Skeletal muscle cell (primary cell): ENCODE measurements at regions not wholly inside any gene's neighbourhood (a gene's known extent, or its start where the extent isn't known, plus 50 kb on each side); places are given as distances from the start of the nearest gene placed in this dataset.

Experiments used
- DNase-seq: peaks from one replicate; pipeline ENCODE4 v3.0.0-alpha.2; 2010; ENCODE audit warnings: low read depth
- H3K4me3 ChIP-seq: 2 replicates; pipeline ENCODE4 v1.5.1; 2011; ENCODE audit warnings: low read depth, mild to moderate bottlenecking, control low read depth, low read length, moderate library complexity

DNA sequence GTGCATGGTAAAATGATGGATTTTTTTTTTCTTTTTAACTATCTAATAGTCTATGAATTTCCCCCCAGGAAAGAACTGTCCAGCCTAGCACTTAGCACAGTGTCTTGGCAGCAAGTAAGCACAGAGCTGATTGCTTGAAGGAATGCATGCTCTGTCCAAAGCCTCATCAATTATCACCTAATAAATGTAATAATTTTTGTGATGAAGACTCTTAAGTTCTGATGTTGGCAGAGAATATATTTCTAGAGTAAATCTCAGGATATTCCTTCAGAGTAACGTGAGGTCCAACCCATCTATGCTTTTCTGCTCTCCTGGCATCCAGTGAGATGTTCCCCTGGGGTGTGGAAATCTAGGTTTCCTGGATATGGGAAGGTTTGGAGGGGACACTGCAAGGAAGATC, 152.4 kb downstream of the TMX1 start:
- H3K4me3 ChIP-seq = no peak overlapping the region
- DNase-seq = no peak

GRCh38 chr14:51394384-51394783, 154.3 kb downstream of the TMX1 start:
- no peak for DNase-seq
- H3K4me3 ChIP-seq = no peak overlapping the region

- no peak for DNase-seq
- H3K4me3 ChIP-seq = no peak overlapping the region
These were observed 154.8 kb downstream of the TMX1 start for GRCh38 chr14:51394804-51395203.

DNA sequence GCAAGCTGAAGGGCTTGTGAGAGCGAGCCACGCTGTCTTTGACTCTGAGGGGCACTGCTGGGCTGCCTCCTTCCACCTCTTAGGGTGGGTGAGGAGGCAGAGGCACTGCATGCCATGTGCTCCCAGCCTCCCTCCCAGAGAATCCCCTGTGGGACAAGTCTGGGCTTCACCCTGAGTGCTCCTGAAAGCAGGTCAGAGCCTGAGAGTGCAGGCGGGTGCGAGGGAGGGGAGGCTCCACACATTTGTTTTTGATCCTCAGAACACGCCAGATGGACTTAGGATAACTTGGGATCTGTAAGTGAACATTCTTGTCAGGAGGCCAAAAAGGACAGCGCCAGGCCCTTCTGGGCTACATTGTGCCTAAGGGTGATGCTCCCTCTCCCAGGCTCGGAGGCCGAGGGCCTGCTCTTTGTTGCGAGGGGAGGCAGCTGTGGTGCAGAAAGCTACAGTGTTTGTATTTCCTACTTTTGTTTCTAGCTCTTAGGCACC, 155.4 kb downstream of the TMX1 start:
- DNase-seq = peak; percentile 84

GRCh38 chr14:51396222-51396815, 156.3 kb downstream of the TMX1 start:
- peak; percentile 96 for DNase-seq

More for the DNA sequence above, 155.4 kb downstream of the TMX1 start:
- H3K4me3 ChIP-seq = no peak overlapping the region

DNA sequence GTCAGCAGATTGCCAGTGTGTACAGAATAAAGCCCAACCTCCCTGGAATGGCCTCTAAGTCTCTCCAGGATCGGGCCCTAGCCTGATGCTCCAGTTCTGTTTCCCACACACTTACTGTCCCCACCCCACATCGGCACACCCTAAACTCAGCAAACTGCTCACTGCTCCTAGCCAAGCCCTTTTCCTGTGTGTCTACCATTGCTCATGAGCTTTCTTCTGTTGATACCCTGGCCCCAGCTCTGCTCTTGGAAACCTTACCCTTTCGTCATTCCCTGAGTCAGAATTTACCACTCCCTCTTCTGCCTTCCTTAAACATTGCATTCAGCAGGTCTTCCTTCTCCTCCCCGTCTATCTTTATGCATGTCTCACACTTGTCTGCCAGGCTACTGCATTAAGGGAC, 158.9 kb downstream of the TMX1 start:
- DNase-seq = peak; percentile 83
- no peak overlapping the region for H3K4me3 ChIP-seq

More at GRCh38 chr14:51396222-51396815, 156.3 kb downstream of the TMX1 start:
- H3K4me3 ChIP-seq = peak overlapping the region; percentile 10

GRCh38 chr14:51400139-51400538, 160.1 kb downstream of the TMX1 start:
- no peak for DNase-seq

DNA sequence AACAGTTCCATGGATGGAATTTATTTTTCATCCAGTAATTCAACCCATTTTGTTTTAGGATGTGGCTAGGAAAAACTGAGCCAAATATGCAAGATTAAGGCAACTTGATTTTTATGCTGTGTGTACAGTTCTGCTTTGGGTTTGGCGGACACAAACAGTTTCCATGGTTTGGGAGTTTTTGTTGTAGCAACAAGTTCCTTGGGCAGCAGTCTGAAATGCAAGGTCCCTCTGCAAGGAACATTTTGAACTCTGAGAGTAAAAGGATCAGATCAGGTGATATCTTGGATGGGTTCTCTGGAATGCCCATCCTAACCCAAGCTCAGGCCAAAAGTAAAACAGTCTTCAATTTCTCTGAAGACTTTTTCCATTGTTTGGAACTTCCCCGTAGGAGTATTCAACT, 161.2 kb downstream of the TMX1 start:
- H3K4me3 ChIP-seq = no peak overlapping the region
- no peak for DNase-seq

More at GRCh38 chr14:51400139-51400538, 160.1 kb downstream of the TMX1 start:
- no peak overlapping the region for H3K4me3 ChIP-seq

- no peak overlapping the region for H3K4me3 ChIP-seq
- DNase-seq = no peak
These were observed 161.7 kb downstream of the TMX1 start for GRCh38 chr14:51401756-51402155.

DNA sequence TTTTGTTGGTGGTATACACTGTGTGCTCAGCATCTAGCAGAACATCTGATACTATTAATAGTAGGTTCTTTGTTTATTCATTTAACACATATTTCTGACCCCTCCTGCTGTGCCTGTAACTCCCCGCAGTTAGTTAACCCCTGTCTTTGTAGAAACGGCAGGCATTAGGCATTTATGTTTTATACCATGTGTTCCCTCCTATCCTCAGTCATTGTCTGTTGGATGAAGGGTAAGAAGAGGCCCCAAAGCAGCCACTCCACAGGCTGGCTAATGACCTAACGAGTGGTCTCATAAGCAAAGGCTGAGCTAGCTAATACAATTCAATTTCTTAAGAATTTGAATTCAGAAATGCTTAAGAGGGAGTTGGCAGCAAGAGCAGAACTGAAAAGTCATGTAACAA, 170.8 kb downstream of the TMX1 start:
- DNase-seq = no peak
- H3K4me3 ChIP-seq = no peak overlapping the region

DNA sequence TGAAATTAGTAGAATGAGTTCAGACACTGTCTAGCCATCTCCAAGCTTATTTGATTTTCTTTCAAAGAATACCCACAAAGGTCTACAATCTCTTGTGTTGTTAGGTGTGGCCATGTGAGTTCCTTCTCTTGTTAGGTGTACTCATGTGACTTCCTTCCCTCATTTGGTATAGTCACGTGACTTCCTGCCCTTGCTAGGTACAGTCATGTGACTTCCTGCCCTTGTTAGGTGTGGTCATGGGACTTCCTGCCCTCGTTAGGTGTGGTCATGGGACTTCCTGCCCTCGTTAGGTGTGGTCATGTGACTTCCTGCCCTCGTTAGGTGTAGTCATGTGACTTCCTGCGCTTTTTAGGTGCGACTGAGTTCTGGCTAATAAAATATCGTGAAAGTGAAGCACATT, 179.6 kb downstream of the TMX1 start:
- H3K4me3 ChIP-seq = no peak overlapping the region
- DNase-seq = no peak

DNA sequence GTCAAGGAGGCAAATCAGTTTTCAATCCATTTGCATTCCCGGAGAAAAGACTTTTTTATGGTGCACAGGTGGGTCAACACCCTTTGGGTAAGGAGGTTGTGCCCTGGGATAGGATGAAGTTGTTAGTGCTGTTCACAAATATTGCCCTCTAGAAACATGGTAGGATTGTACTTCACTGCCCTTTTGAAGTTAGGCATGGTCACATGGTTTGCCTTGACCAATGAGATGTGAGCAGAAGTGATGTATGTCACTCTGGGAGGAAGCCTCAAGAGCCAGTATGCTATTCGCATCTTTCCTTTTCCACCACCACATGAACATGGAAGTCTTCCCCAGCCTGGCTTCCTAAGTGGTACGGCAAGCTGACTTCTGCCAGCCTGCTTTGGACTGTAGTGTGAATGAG, 182.7 kb downstream of the TMX1 start:
- H3K4me3 ChIP-seq = no peak overlapping the region
- DNase-seq = no peak

DNA sequence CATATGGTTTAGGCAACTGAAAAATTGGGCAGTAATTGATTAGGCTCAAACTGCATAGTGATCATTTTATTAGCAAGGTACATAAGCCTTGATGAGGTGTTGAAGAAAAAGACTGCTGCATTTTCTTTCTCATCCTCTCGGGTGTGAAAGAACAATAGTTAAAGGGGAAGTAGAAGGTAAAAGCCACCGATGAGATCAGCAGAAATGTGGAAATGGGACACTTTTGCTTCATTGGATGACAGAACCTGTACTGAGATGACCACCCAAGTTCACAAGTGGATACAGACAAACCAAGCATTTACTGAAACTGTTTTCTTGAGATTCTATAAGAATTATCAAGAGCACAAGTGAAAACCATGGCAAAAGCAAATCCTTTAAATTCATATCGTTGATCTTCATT, 184.0 kb downstream of the TMX1 start:
- DNase-seq = no peak
- H3K4me3 ChIP-seq = no peak overlapping the region

- no peak overlapping the region for H3K4me3 ChIP-seq
- DNase-seq = peak; percentile 75
These were observed 184.7 kb downstream of the TMX1 start for GRCh38 chr14:51424561-51425251.

DNA sequence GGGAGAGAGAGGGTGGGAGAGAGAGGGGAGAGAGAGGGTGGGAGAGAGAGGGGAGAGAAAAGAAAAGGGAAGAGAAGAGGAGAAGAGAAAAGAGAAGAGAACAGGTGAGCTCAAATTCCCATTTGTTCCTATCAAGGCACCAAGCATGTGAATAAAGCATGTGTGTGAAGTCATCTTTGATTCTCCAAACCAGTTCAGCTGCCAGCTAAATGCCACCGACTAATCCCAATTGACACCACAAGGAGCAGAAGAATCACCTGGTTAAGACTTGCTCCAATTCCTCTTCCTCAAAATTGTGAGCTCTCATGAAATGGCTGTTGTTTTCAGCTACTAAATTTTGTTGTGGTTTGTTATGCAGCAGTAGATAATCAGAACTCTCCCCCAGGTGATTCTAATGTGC, 188.9 kb downstream of the TMX1 start:
- no peak for DNase-seq
- no peak overlapping the region for H3K4me3 ChIP-seq

DNA sequence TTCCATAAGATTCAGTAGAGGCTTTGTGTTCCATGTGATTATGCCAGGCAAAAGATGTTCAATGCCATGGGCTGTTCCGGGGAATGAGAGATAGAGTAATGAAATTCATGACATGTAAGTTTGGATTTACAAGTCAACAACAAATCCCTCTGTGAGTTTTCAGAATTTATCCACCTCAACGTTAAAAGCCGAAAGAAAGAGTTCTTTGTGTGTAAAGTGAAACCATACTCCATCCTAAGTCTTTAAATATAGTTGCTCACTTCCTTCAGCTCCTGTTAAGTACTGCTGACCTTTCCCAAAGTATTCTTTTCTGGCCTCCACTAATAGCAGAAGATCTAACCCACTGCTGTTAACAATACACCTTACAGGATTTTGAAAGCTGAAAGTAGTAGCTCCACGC, 190.0 kb downstream of the TMX1 start:
- no peak overlapping the region for H3K4me3 ChIP-seq
- DNase-seq = no peak

GRCh38 chr14:51430633-51431032, 190.6 kb downstream of the TMX1 start:
- H3K4me3 ChIP-seq = no peak overlapping the region
- peak; percentile 71 for DNase-seq

GRCh38 chr14:51431033-51431709, 191.1 kb downstream of the TMX1 start:
- H3K4me3 ChIP-seq = no peak overlapping the region
- DNase-seq = no peak

DNA sequence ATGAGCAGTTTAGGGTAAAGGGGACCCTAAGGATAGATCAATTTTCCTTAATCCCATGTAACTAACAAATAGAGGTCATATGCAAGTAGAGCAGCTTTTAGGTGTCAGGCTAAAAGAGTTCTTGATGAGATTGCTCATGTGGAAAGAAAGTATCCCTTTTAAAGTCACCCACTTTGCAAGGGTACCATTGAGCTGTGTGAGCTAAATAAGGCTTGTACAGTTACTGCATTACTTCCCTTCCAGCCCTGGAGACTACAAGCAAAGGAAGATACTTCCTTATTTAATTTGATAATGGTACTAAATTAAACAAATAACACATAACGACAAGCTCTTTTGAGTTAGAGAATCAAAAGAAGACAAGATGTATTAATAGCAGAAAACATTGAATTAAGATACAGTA, 191.7 kb downstream of the TMX1 start:
- DNase-seq = no peak

GRCh38 chr14:51432302-51432948, 192.4 kb downstream of the TMX1 start:
- no peak overlapping the region for H3K4me3 ChIP-seq
- DNase-seq = no peak

More for the DNA sequence above, 191.7 kb downstream of the TMX1 start:
- H3K4me3 ChIP-seq = no peak overlapping the region
